ENCODE measurements at regions not wholly inside any gene's neighbourhood (a gene's known extent, or its start where the extent isn't known, plus 50 kb on each side); places are given as distances from the start of the nearest gene placed in this dataset.
"Not testable (repeated sequence)": the region's sequence is repeated elsewhere in the genome, so short reads cannot be mapped to it uniquely, and the experiment has no call there.

DNA sequence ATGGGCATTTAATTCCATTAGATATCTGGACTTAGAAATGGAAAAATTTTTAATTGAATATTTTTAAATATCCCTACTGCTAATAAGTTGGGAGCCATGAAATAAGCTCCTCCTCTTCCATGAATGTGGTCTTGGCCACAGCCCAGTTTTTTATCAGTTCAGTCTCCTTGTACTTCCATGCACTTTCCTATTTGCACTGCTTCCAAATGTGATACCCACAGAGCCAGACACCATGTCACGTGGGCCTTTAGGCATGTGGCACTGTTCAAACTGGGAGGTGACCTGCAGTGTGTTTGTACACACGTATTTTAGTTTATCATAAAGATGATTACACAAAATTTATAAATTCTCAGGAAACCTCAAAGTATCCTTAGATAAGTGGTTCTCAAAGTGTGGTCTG lies 80.1 kb upstream of the DGKG start:
- H3K4me3 ChIP-seq (ENCODE audit: low read length) = no peak overlapping the region
- TF ChIP-seq, protein P1, sequence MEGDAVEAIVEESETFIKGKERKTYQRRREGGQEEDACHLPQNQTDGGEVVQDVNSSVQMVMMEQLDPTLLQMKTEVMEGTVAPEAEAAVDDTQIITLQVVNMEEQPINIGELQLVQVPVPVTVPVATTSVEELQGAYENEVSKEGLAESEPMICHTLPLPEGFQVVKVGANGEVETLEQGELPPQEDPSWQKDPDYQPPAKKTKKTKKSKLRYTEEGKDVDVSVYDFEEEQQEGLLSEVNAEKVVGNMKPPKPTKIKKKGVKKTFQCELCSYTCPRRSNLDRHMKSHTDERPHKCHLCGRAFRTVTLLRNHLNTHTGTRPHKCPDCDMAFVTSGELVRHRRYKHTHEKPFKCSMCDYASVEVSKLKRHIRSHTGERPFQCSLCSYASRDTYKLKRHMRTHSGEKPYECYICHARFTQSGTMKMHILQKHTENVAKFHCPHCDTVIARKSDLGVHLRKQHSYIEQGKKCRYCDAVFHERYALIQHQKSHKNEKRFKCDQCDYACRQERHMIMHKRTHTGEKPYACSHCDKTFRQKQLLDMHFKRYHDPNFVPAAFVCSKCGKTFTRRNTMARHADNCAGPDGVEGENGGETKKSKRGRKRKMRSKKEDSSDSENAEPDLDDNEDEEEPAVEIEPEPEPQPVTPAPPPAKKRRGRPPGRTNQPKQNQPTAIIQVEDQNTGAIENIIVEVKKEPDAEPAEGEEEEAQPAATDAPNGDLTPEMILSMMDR (conservative IDR thresholded peaks at IDR 0.05; ENCODE audit: low read length) = no peak
- DNase-seq (ENCODE audit: low read depth) = no peak

DNA sequence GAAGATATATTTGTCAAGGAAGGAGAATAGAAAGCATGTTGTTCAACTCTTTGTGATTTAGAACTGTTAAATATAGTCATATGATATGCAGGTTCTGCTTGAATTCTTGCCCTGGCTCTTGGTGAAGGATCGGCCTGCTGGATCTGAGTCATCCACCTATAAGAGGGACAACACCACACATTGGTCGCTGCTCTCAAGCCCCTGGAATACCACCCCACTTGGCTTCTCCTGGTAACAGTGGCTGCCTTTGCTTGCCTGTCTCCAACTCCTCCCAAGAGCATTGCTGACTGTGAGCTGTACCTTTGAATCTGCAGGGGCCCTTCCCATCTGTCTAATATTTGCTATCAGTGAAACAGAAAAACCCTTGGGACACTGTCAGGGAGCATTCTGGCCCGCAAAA lies 78.9 kb upstream of the DGKG start:
- TF ChIP-seq, protein P1 (conservative IDR thresholded peaks at IDR 0.05; ENCODE audit: low read length) = no peak
- H3K4me3 ChIP-seq (ENCODE audit: low read length) = no peak overlapping the region
- no peak for DNase-seq (ENCODE audit: low read depth)

DNA sequence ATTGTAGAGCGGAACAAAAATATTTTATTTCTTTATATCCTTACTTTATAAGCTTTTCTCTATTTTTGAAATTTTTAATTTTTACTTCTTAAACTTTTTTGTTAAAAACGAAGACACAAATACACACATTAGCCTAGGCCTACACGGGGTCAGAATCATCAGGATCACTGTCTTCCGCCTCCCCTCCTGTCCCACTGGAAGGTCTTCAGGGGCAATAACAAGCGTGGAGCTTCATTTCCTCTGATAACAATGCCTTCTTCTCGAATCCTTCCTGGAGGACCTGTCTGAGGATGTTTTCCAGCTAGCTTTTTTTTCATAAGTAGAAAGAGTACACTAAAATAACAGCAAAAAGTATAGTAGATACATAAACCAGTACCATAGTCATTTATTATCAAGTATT lies 77.7 kb upstream of the DGKG start:
- TF ChIP-seq, protein P1 (conservative IDR thresholded peaks at IDR 0.05; ENCODE audit: low read length) = no peak
- no peak overlapping the region for H3K4me3 ChIP-seq (ENCODE audit: low read length)
- no peak for DNase-seq (ENCODE audit: low read depth)

DNA sequence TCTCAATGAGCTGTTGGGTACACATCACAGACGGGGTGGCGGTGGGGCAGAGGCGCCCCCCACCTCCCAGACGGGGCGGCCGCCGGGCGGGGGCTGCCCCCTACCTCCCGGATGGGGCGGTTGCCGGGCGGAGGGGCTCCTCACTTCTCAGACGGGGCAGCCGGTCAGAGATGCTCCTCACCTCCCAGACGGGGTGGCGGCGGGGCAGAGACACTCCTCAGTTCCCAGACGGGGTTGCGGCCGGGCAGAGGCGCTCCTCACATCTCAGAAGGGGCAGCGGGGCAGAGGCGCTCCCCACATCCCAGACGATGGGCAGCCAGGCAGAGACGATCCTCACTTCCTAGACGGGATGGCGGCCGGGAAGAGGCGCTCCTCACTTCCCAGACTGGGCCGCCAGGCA lies 73.3 kb upstream of the DGKG start:
- H3K4me3 ChIP-seq (ENCODE audit: low read length); DNase-seq (ENCODE audit: low read depth): not testable (repeated sequence)

DNA sequence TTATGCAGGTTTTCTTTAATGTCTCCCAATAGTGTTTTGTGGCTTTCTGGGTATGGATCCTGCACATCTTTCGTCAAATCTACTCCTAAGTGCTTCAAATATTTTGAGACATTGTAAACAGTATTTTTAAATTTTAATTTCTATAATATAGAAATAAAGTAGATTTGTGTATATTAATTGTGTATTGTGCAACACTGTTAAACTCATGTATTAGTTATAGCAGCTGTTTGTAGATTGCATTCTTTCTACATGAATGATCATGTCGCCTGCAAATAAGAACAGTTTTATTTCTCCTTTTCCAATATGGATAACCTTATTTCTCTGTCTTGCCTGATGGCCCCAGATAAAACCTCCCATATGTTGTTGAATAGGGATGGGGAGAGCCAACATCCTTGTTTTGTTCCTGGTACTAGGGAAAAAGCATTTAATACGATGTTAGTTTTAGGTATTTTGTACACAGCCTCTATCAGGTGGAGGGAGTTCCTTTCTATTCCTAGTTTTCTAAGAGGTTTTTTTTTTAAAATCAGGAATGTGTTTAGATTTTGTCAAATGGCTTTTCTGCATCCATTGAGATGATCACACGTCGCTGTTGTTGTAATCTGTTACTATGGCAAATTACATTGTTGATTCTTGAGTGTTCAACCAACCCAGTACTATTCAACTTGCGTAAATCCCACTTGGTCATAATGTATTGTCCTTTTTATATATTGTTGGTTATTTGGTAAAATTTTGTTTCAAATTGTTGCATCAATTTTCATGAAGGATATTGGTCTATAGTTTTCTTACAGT lies 71.1 kb upstream of the DGKG start:
- TF ChIP-seq, protein P1 (conservative IDR thresholded peaks at IDR 0.05; ENCODE audit: low read length) = no peak
- DNase-seq (ENCODE audit: low read depth) = no peak
- H3K4me3 ChIP-seq (ENCODE audit: low read length) = no peak overlapping the region

DNA sequence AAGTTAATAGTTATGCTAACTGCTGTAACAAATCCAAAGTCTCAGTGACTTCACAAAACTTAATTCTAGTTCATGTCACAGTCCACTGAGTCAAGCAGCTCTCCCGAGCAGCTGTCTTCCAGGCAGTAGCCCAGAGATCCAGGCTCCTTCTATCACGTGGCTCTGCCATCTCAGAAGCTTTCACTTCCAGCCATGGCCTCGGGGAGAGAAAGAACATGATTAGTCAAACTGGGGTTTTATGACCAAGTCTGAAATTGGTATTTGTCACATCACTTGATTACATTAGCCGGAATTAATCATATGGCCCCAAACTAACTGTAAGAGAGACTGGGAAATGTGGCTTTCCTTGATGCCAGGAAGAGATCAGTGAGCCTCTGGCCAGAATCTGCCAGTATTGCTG lies 70.2 kb upstream of the DGKG start:
- DNase-seq (ENCODE audit: low read depth) = peak; percentile 26
- H3K4me3 ChIP-seq (ENCODE audit: low read length) = no peak overlapping the region
- TF ChIP-seq, protein P1 (conservative IDR thresholded peaks at IDR 0.05; ENCODE audit: low read length) = no peak

DNA sequence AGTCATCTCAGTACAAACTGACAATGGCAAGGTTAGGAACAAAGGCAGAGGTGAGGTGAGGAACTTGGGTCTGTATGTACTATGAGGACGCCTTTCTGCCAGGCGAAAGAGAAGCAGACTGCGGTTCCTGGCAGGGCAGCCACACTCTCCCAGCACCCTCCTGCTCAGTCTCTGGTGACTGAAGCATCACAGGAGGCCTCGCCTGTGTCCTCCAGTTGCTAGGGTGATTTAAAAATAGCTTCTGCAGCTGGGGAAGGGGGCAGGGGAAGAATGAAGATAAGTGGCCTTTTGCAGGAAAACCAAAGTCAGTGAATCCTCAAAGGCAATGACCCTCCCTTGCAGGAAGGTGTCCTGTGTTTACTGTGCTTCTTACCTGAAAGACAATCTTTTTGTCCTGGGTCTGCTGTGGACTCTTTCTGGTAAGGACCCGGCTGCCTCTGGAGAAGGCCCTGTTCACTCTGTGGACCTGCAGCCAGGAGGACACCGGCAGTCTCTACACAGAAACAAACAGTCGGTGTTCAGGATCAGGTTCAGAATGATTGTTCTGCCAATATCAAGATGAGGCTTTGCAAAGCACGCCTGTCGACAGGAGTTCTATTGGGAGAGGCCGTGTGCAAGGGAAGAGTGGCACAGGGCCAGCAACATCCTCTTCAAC lies 65.7 kb upstream of the DGKG start:
- TF ChIP-seq, protein P1 (conservative IDR thresholded peaks at IDR 0.05; ENCODE audit: low read length) = no peak
- no peak overlapping the region for H3K4me3 ChIP-seq (ENCODE audit: low read length)
- DNase-seq (ENCODE audit: low read depth) = no peak

Data from AG10803 (cell line).